WTC11 (cell line): ENCODE measurements at regions not wholly inside any gene's neighbourhood (a gene's known extent, or its start where the extent isn't known, plus 50 kb on each side); places are given as distances from the start of the nearest gene placed in this dataset.

Experiments
- ATAC-seq: fragments of 200-7000 bp; cut with Tn5 transposase; 2 replicates; pipeline ENCODE4 v1.10.0; 2021; ENCODE audit warnings: mild to moderate bottlenecking, moderate library complexity
- CTCF ChIA-PET: fragments of 300-600 bp; sonication (Branson Sonifier 250); formaldehyde crosslinking; loops from one replicate; lab custom pipeline; 2021; ENCODE audit warnings: antibody characterized with exemption; lab: Charles Lee
- POLR2A ChIA-PET: fragments of 350-600 bp; sonication (Branson Sonifier 250); formaldehyde crosslinking; loops from one replicate; lab custom pipeline; 2021; ENCODE audit warnings: antibody characterized with exemption; lab: Charles Lee
- DNase-seq: peaks from one replicate; pipeline ENCODE4 v3.0.0; 2021; ENCODE audit warnings: low spot score
- H3K27ac Mint-ChIP-seq: 2 replicates; pipeline ENCODE4 v1.8.0; 2021; ENCODE audit warnings: mixed read lengths
- H3K27me3 Mint-ChIP-seq: 2 replicates; pipeline ENCODE4 v1.8.0; 2021; ENCODE audit warnings: low read depth, mild to moderate bottlenecking, moderate library complexity, mixed read lengths
- H3K36me3 Mint-ChIP-seq: 2 replicates; pipeline ENCODE4 v1.8.0; 2021; ENCODE audit warnings: mixed read lengths
- H3K4me1 Mint-ChIP-seq: 2 replicates; pipeline ENCODE4 v1.8.0; 2022; ENCODE audit warnings: mixed read lengths
- H3K4me3 Mint-ChIP-seq: 2 replicates; pipeline ENCODE4 v1.8.0; 2021; ENCODE audit warnings: mild to moderate bottlenecking, moderate library complexity, mixed read lengths
- H3K9me3 Mint-ChIP-seq: 2 replicates; pipeline ENCODE4 v1.8.0; 2021; ENCODE audit warnings: mixed read lengths
- ATF6 ChIP-seq: sonication (generic); formaldehyde crosslinking; IDR thresholded peaks from 2 replicates; pipeline ENCODE4 v1.8.1; 2023; ENCODE audit warnings: mild to moderate bottlenecking, missing genetic modification reagents
- ELF4 ChIP-seq: sonication (generic); formaldehyde crosslinking; IDR thresholded peaks from 2 replicates; pipeline ENCODE4 v1.8.1; 2022; ENCODE audit warnings: low read depth, mild to moderate bottlenecking, moderate library complexity, missing genetic modification reagents
- EMX1 ChIP-seq: fragments of 250-450 bp; sonication (Bioruptor Pico); IDR thresholded peaks from 2 replicates; pipeline ENCODE4 v1.8.0; 2021; ENCODE audit warnings: mild to moderate bottlenecking
- ESRRA ChIP-seq: sonication (generic); formaldehyde crosslinking; IDR thresholded peaks from 2 replicates; pipeline ENCODE4 v1.8.1; 2022; ENCODE audit warnings: mild to moderate bottlenecking, missing genetic modification reagents, borderline replicate concordance
- GABPB1 ChIP-seq: sonication (generic); formaldehyde crosslinking; IDR thresholded peaks from 2 replicates; pipeline ENCODE4 v1.8.1; 2023; ENCODE audit warnings: mild to moderate bottlenecking, missing genetic modification reagents
- MXD4 ChIP-seq: fragments of 250-450 bp; sonication (Bioruptor Pico); IDR thresholded peaks from 2 replicates; pipeline ENCODE4 v1.8.0; 2021; ENCODE audit warnings: mild to moderate bottlenecking, moderate library complexity, borderline replicate concordance
- NFATC4 ChIP-seq: fragments of 250-450 bp; sonication (Bioruptor Pico); IDR thresholded peaks from 2 replicates; pipeline ENCODE4 v1.9.0; 2021; ENCODE audit warnings: mild to moderate bottlenecking
- RELA ChIP-seq: sonication (generic); formaldehyde crosslinking; IDR thresholded peaks from 2 replicates; pipeline ENCODE4 v1.8.1; 2022; ENCODE audit warnings: missing genetic modification reagents, mild to moderate bottlenecking, borderline replicate concordance
- ZNF396 ChIP-seq: fragments of 250-450 bp; sonication (Bioruptor Pico); IDR thresholded peaks from 2 replicates; pipeline ENCODE4 v1.8.0; 2021; ENCODE audit warnings: mild to moderate bottlenecking, moderate library complexity, borderline replicate concordance
- TF ChIP-seq, protein P1 (sequence below): sonication (generic); formaldehyde crosslinking; IDR thresholded peaks from 2 replicates; pipeline ENCODE4 v1.8.1; 2022; ENCODE audit warnings: low read depth, missing genetic modification reagents, borderline replicate concordance
- TF ChIP-seq, protein P2 (sequence below): sonication (generic); formaldehyde crosslinking; IDR thresholded peaks from 2 replicates; pipeline ENCODE4 v1.8.1; 2023; ENCODE audit warnings: mild to moderate bottlenecking, moderate library complexity, missing genetic modification reagents
- TF ChIP-seq, protein P3 (sequence below): sonication (generic); formaldehyde crosslinking; IDR thresholded peaks from 2 replicates; pipeline ENCODE4 v1.8.1; 2023; ENCODE audit warnings: mild to moderate bottlenecking, missing genetic modification reagents, borderline replicate concordance
- TF ChIP-seq, protein P4 (sequence below): sonication (generic); formaldehyde crosslinking; IDR thresholded peaks from 2 replicates; pipeline ENCODE4 v1.8.1; 2023; ENCODE audit warnings: mild to moderate bottlenecking, missing genetic modification reagents

- no peak for DNase-seq
- no peaks in the 10 kb centered on the region for H3K4me1 Mint-ChIP-seq
- ATAC-seq = peak; percentile 70
These were observed 528.8 kb upstream of the PTGER4 start for GRCh38 chr5:40150896-40151295.

GRCh38 chr5:40141896-40142295 is 537.8 kb upstream of the PTGER4 start:
- ChIA-PET POLR2A (no interaction called here), CTCF (interaction anchor here (1.2 kb wide), 1 partner anchor 428 kb away, joined by 3 read pairs; no protein-coding TSS in a partner anchor)
- H3K27ac Mint-ChIP-seq = peak overlapping the region; percentile 90
- peaks cover 9% of the 10 kb centered on the region for H3K36me3 Mint-ChIP-seq
- no peaks in the 10 kb centered on the region for H3K27me3 Mint-ChIP-seq
- peaks cover 32% of the 10 kb centered on the region for H3K4me1 Mint-ChIP-seq
- DNase-seq (no peak), ATAC-seq (no peak)
- H3K9me3 Mint-ChIP-seq = peaks cover 11% of the 10 kb centered on the region
- no peak overlapping the region for H3K4me3 Mint-ChIP-seq
- no peak for TF ChIP-seq ATF6 (CRISPR knock-in tag)
- TF ChIP-seq ELF4 (CRISPR knock-in tag) = no peak

More at GRCh38 chr5:40150896-40151295, 528.8 kb upstream of the PTGER4 start:
- TF ChIP-seq GABPB1 (no peak), ESRRA (CRISPR knock-in tag) (no peak), RELA (no peak), NFATC4 (CRISPR knock-in tag) (no peak), ATF6 (CRISPR knock-in tag) (no peak), MXD4 (CRISPR knock-in tag) (no peak)
- TF ChIP-seq, protein P1, sequence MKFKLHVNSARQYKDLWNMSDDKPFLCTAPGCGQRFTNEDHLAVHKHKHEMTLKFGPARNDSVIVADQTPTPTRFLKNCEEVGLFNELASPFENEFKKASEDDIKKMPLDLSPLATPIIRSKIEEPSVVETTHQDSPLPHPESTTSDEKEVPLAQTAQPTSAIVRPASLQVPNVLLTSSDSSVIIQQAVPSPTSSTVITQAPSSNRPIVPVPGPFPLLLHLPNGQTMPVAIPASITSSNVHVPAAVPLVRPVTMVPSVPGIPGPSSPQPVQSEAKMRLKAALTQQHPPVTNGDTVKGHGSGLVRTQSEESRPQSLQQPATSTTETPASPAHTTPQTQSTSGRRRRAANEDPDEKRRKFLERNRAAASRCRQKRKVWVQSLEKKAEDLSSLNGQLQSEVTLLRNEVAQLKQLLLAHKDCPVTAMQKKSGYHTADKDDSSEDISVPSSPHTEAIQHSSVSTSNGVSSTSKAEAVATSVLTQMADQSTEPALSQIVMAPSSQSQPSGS (CRISPR knock-in tag) = no peak
- TF ChIP-seq, protein P2, sequence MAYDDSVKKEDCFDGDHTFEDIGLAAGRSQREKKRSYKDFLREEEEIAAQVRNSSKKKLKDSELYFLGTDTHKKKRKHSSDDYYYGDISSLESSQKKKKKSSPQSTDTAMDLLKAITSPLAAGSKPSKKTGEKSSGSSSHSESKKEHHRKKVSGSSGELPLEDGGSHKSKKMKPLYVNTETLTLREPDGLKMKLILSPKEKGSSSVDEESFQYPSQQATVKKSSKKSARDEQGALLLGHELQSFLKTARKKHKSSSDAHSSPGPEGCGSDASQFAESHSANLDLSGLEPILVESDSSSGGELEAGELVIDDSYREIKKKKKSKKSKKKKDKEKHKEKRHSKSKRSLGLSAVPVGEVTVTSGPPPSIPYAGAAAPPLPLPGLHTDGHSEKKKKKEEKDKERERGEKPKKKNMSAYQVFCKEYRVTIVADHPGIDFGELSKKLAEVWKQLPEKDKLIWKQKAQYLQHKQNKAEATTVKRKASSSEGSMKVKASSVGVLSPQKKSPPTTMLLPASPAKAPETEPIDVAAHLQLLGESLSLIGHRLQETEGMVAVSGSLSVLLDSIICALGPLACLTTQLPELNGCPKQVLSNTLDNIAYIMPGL (CRISPR knock-in tag) = no peak
- TF ChIP-seq, protein P3, sequence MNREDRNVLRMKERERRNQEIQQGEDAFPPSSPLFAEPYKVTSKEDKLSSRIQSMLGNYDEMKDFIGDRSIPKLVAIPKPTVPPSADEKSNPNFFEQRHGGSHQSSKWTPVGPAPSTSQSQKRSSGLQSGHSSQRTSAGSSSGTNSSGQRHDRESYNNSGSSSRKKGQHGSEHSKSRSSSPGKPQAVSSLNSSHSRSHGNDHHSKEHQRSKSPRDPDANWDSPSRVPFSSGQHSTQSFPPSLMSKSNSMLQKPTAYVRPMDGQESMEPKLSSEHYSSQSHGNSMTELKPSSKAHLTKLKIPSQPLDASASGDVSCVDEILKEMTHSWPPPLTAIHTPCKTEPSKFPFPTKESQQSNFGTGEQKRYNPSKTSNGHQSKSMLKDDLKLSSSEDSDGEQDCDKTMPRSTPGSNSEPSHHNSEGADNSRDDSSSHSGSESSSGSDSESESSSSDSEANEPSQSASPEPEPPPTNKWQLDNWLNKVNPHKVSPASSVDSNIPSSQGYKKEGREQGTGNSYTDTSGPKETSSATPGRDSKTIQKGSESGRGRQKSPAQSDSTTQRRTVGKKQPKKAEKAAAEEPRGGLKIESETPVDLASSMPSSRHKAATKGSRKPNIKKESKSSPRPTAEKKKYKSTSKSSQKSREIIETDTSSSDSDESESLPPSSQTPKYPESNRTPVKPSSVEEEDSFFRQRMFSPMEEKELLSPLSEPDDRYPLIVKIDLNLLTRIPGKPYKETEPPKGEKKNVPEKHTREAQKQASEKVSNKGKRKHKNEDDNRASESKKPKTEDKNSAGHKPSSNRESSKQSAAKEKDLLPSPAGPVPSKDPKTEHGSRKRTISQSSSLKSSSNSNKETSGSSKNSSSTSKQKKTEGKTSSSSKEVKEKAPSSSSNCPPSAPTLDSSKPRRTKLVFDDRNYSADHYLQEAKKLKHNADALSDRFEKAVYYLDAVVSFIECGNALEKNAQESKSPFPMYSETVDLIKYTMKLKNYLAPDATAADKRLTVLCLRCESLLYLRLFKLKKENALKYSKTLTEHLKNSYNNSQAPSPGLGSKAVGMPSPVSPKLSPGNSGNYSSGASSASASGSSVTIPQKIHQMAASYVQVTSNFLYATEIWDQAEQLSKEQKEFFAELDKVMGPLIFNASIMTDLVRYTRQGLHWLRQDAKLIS (CRISPR knock-in tag) = no peak
- CTCF ChIA-PET = no interaction called here
- H3K4me3 Mint-ChIP-seq = no peak overlapping the region
- POLR2A ChIA-PET = no interaction called here
- no peak overlapping the region for H3K27ac Mint-ChIP-seq
- H3K36me3 Mint-ChIP-seq = no peaks in the 10 kb centered on the region
- H3K9me3 Mint-ChIP-seq = peaks cover 5% of the 10 kb centered on the region
- no peaks in the 10 kb centered on the region for H3K27me3 Mint-ChIP-seq

- ChIA-PET CTCF (no interaction called here), POLR2A (interaction anchor here (0.5 kb wide), 1 partner anchor 660 kb away, joined by 5 read pairs; no protein-coding TSS in a partner anchor)
- Mint-ChIP-seq H3K4me3 (no peak overlapping the region), H3K4me1 (peaks cover 32% of the 10 kb centered on the region), H3K36me3 (peaks cover 9% of the 10 kb centered on the region), H3K9me3 (peaks cover 12% of the 10 kb centered on the region), H3K27me3 (no peaks in the 10 kb centered on the region), H3K27ac (no peak overlapping the region)
- DNase-seq (no peak), ATAC-seq (peak; percentile 67)
- TF ChIP-seq, protein P4, sequence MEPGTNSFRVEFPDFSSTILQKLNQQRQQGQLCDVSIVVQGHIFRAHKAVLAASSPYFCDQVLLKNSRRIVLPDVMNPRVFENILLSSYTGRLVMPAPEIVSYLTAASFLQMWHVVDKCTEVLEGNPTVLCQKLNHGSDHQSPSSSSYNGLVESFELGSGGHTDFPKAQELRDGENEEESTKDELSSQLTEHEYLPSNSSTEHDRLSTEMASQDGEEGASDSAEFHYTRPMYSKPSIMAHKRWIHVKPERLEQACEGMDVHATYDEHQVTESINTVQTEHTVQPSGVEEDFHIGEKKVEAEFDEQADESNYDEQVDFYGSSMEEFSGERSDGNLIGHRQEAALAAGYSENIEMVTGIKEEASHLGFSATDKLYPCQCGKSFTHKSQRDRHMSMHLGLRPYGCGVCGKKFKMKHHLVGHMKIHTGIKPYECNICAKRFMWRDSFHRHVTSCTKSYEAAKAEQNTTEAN = no peak
- TF ChIP-seq, protein P3 (CRISPR knock-in tag) = no peak
- no peak for TF ChIP-seq ZNF396 (CRISPR knock-in tag)
- TF ChIP-seq EMX1 (CRISPR knock-in tag) = no peak
These were observed 538.3 kb upstream of the PTGER4 start for GRCh38 chr5:40141418-40141817.
